ENCODE measurements at regions not wholly inside any gene's neighbourhood (a gene's known extent, or its start where the extent isn't known, plus 50 kb on each side); places are given as distances from the start of the nearest gene placed in this dataset.

DNA sequence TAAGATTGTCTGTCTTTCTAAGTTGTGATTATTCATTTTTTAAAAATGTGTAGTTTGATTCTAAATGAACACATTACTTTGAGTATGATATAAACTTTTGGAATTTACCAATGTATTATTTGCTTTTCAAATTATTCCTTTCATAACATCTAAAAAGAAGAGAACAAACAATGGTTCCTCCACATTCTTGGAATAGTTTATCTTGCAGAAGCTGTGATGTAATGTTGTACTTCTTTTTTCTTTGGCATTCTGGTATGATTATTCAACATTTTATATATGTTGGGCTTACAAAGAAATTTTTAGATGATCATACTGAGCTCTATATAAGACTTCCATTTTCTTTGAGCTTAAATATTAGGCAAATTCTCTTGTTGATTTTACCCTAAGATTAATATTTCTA lies 419.2 kb downstream of the DIPK2A start:
- DNase-seq: no peak

DNA sequence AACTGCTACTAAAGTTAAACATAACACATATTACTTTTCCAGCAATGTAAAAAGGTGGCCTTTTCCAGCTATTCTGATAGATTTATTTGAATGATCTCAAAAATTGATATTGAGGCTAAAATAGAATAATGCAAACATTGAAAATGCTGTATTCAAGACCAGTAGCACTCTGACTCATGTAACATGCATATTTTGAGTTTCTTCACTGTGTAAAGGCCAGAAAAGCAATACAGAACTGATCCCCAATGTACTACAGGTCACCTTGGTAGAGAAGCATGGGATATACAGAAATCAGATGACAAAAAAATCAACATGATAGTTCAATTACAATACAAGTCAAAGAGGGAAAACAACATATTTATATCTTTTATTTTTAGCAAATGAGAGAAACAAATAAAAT lies 419.6 kb downstream of the DIPK2A start:
- no peak for DNase-seq

DNA sequence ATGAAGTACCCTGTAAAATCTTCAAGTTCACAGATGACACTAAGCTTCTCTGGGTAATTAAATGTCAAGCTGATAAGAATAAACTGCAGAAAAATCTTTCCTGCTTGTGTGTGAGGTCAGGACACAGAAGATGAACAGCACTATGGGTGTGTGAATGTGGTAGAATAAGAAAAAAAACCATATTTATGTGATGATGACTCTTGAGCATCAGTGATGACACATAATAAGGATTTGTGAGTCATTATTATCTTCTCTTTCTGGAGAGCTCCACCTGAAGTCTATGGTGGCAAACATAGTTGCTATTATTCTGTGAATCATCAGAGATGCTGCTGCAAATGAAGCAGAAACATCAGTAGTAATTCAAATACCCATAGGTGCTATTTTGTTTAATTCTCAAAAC lies 422.4 kb downstream of the DIPK2A start:
- no peak for DNase-seq

DNA sequence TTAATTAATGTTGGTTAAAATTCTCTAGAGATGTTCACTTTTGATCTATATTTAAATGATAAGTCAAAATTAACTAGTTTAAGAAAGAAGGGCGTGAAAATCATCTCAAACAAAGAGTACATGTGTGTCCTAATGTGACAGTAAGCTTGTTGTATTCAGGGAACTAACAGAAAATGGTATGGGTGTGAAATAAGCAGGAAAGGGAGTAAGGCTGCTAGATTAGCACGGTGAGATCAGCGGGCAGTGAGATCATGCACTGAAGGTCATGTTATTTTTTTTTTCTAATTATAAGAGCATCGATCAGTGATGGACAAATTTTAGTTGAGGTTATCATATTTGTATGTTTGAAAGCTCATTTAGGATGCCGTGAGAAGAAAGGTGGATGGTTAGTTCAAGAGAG lies 430.8 kb downstream of the DIPK2A start:
- DNase-seq: no peak

DNA sequence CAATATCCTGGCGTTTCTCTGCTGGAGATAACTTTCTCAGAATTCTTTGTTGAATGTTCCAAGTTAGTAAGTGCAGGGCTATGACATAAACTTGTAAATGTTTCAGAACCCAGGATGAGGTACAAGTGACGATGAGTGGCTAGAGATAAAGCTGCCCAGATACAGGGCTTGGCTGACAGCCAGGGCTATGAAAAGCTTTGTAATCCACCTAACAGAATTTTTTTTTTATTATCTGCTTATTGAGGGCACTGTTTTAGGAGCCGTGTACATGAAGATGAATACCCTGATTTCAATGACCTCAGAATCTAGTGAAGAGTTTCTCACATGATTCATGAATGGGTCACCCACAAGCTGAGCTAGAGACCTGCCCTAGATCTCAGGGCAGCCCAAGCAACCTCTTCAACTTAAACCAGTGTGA lies 431.4 kb downstream of the DIPK2A start:
- DNase-seq: no peak

DNA sequence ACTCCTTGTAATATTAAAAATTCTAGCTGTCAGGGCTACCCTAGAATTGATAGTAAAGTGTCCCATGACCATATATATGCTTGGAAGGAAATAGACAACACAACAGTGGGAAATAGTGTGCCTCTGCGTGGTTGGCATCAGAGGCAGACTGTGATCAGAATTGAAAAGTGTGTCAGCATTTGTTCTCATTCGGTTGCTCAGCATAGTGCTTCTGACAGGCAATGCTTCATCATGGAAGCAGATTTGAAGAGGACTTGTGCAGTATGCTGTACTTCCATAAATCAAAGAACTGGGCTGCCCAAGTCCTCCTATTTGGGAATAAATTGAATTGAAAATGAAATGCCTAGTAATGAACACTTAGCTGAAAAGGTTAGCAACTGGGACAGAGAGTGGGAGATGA lies 435.7 kb downstream of the DIPK2A start:
- no peak for DNase-seq

DNA sequence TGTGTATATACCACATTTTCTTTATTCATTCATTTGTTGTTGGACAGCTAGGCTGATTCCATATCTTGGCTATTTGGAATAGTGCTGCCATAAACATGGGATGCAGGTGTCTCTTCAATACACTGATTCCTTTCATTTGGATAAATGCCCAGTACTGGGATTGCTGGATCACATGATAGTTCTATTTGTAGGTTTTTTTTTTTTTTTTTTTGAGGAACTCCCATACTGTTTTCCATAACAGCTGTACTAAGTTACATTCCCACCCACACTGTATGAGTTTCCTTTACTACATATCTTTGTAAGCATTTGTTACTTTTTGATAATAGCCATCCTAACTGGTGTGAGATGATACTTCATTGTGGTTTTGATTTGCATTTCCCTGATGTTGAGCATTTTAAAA lies 437.7 kb downstream of the DIPK2A start:
- no peak for DNase-seq

DNA sequence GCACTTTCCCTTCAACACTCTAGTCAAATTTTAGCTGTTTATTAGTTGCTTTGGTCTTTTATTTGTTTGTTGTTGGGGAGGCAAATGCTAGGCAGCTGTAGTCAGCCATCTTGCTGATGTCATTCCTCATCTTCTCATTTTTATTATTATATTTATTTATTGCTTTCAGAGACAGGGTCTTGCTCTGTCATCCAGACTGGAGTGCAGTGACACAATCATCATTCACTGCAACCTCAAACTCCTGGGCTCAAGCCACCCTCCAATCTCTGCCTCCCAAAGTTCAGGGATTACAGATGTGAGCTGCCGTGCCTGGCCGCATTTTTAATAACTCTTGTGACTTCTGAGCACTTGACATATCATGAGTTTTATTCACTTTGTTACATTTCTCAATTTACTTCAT lies 441.4 kb downstream of the DIPK2A start:
- no peak for DNase-seq

DNA sequence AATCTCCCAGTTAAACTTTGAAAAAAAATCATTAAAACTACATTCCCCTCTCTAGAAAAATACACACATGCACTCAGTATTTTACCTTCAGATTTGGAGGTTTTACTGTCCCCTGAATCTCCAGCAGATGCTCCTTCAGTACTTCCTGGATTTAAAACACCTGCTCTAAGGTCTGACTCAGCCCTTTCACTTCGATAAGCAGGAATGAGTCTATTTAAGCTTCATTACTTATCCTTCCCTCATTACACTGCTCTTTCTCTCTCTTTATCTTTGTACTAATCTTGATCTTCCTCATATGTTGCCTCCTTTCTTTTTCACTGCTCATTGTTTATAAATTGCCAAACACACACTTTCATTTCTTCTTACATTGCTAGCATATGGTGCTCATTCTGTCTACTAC lies 443.9 kb downstream of the DIPK2A start:
- DNase-seq: no peak

DNA sequence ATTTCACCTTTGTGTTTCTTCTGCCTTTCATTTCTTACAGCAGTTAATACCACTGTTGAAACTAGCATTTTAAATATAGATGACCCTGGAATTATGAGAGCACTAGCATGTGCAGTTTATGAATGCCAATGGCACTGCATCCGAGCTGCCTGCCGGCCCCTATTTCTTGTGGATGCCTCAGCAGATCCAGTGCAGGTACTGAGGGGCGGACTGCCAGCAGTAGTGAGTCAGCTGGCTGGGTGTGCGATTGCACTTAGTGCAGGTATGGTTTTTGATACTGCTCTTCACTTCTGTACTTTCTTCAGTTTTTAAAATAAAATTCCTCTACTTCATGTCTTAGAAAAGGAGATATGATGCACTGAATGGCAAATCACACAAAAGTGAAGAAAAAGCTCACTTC lies 453.0 kb downstream of the DIPK2A start:
- no peak for DNase-seq

DNA sequence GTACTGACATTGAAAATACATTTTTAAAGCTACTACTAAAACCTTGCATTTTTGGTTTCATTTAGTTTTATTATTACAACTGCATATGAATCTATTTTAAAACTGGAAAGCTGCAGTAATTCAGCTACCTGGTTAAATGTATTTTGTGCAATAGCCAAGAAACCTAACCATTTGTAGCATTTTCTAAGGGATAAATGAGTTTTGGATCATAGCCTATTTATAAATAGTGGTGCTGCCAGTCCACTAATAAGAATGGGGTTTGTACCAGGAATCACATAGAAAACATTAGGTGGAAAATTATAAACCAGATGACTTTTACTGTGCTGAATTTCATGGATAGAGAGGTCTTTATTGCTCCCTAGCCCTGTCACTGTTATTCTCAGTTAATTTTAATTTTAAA lies 454.7 kb downstream of the DIPK2A start:
- DNase-seq: no peak

DNA sequence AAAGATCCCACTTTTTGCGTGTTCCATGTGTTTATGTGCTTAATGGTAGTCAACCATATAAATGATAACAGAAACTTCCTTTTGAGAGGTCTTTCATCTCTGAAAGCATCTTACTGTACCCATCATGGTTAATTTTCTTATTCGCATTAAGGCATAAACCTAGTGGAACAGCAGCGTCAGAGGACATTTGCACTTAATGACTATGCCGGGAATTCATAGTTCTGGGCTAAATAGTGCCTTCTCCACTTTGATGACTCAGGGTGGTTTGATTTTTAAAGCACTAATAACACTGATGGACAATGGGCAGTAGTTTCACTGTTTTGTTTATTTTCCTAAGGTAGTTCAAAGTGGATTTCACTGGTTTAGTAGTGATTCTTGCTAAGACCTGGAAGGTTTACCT lies 455.3 kb downstream of the DIPK2A start:
- DNase-seq: no peak

DNA sequence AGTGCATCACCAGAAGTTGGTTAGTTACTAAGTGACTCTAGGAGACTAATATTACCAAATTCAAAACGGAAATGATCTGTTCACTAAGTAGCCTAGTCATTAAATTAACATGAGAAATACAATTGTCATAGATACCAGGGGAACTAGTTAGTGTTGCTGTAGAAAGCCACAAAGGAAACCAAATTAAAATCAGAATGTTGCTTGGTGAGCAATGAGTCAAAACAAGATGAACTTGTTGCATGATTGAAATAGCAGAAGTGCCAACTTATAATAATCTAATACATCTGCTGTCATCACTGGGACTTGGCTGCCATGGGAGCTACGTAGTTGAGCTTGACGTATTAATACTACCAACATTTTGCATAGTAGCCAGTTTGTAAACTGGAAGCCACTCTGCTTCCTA lies 458.1 kb downstream of the DIPK2A start:
- DNase-seq: no peak

DNA sequence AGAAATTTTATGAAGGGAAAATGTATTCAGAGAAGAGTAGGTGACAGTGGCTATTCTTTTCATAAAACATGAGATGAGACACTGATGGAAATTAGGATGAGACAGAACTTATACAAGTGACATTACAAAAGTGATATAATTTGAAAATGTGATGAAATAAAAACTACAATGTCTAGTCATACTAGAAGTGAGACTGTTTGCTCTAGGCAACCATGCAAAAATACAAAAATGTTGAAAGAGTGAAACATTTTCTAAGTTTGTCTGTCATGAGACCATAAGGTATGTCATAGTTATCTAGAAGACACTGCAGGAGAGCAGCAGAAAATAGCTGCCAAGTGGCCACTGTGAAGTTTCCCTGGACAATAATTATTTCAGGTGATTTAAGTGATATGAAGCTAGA lies 459.5 kb downstream of the DIPK2A start:
- DNase-seq: no peak

DNA sequence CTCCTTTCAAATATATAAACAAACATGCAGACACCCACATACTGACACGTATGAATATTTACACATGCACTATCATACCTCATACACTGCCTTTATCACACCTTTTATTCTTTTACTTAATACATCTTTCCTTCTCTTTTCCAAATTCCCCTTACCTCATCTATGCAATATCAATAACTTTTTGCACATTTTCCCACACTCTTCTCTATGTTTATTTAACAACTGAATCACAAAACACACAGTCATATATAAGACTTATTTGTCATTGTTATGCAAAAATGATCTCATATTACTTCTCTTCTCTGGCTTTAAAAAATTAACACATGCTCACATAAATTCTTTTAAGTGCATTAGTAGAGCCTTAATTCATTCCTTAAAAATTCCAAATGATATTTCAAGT lies 461.4 kb downstream of the DIPK2A start:
- no peak for DNase-seq

DNA sequence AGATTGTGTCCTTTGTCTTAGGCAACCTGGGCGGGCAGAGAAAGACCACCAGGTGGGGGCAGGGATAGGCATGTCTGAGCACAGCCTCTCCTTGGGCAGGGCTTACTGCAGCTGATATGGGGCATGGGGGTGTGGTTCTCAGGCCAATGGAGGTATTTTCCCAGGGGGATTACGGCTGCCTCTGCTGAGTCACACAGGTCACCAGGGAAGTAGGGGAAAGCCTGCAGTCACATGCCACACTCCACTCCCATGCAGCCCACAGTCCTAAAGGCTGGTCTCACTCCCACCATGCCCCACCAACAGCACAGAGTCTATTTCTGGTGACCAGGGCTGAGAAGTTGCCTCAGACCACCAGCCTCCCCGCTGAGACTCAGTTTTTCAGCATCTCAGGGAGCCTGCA lies 466.4 kb downstream of the DIPK2A start:
- peak in 1 of 2 donors; percentile 6 for DNase-seq

DNA sequence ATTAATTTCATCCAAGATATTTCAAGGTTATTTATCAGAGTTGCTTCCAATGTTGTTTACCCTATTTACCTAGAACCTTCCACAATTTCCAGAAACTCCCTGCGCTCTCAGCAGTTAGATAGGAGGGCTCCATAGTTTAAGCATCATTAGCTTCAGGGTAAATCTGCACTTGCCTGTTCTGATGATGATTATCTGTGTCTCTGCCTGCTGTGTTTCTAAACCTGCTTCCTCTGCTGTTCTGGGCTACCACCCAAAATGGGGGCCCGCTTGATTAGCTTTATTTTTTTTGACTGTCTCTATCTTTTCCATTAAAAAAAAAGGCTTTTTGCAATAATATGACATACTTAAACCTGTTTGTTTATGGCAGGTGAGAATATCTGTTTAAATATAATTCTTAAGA lies 472.4 kb downstream of the DIPK2A start:
- DNase-seq: no peak

DNA sequence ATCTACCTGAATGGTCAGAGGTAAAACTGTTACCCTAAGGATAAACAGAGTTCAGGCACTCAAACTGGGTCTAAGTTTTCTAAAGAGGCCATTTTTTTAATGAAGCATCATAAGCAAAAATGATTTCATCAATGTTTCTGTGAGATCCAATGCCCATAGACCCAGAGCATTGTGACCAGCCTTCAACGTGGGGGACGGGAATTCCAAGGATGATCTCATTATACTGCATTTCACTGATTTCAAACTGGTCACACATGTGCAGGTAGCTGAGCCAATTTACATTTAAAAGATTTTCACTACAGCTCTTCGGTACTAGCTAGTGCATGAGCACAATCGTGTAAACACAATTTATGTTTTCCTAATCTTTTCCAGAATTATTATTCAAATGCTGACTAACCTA lies 472.9 kb downstream of the DIPK2A start:
- DNase-seq: no peak

DNA sequence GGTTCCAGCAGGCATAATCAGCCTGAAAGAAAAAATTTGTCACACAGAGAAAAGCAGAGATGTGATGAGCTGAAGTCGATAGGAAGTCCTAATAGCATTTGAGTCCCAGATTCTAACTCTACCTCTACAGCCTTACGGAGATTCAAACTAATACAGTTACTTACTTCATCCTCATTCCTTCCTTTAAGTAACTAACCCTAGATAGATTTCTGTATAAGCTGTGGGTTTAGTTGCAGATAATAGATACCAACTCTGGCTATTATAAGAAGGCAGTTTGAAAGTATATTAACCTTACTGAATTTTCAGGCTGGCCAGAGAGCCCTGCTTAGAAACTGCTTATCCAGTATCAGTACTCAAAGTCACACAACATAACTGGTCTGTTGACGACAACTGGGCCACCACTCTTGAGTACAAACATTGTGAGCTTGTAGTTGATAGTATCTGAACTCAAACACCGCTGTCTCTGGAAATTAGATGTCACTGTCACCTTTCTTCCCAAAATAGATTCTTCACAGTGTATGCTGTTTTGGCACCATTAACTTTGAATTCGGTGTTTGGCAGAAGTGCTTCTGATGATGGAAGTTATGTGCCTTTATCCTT lies 484.3 kb downstream of the DIPK2A start:
- DNase-seq: no peak

DNA sequence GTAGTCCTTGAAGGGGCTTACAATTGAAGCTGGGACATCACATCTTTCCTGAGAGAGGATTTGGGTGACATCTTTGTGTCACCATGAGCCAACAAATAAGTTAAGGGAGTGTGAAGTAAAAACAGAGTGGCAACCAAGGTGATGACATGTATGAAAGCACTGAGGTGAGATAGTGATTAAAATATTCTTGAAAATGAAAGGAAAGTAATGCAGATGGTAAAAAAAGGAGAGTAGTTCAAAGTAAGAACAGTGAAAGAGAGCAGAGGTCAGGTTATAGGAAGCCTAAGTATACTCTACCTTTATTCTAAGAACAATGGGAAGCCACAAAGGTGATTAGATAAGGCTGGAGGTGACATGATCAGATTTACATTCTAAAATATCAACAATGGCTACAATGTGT lies 486.1 kb downstream of the DIPK2A start:
- DNase-seq: no peak

DNA sequence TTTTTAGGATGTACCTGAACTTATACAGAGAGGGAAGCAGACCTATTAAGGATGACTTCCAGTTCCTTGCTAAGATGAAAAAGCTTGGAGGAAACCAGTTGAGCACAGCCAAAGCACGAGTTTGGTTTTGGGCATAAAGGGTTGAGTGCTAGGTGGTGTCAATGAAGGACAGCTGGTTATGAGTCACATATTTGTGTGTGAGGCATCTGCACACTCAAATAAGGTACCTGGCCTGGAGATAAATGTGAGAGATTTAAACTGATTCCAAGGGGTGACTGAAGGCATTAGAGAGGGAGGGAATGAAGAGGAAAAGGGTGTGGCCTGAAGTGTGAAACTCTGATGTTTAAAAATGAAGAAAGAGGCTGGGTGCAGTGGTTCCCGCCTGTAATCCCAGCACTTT lies 486.7 kb downstream of the DIPK2A start:
- DNase-seq: no peak

DNA sequence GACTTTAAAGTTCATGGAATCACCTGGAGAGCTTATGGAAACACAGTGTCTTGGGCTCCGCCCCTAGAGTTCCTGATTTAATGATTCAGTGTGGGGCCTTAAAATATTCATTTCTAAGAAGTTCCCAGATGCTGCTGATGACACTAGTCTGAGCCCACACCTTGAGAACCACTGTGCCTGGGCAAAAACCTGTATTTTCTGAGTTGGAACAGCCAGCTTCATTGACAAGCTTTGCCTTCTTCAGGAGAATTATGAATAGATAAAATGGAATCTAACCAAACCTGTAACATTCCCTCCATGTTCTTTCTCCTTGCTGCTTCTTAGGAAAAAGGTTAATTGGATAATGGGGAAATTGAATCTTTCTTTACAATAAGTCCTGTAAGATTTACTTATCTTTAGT lies 490.7 kb downstream of the DIPK2A start:
- no peak for DNase-seq

DNA sequence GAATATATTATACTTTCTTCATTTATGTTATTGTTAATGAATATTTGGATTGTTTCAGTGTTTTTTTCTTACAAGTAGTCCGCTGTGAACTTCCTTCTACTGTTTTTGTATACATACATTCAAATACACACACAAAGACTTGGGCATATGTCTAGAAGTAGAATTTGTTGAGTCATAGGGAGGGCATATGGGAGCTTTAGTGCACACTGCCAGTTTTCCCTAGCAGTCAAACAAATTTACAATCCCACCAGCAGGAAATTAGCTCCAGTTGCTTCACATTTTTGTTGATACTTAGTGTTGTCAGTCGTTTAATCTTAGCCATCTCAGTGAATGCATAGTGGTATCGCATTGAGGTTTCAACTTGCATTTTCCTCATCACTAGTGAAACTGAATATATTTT lies 492.3 kb downstream of the DIPK2A start:
- no peak for DNase-seq

DNA sequence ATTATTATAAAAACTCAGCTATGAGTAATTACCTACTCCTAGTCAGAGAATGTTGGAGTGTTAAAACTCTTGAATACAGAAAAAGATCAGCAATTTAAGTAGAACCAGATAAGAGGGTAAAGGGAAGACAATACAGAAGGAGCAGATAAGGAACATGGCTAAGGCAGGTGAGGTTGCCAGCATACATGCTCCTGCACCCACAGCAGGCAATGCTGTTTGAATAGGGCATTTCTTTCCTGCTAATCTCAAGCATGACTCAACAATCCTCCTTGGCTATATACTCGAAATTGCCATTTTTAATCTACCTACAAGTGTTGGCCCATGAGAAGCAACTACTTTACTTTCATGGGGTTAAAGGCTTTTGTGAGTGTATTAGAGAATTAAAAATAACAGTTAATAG lies 494.5 kb downstream of the DIPK2A start:
- no peak for DNase-seq

DNA sequence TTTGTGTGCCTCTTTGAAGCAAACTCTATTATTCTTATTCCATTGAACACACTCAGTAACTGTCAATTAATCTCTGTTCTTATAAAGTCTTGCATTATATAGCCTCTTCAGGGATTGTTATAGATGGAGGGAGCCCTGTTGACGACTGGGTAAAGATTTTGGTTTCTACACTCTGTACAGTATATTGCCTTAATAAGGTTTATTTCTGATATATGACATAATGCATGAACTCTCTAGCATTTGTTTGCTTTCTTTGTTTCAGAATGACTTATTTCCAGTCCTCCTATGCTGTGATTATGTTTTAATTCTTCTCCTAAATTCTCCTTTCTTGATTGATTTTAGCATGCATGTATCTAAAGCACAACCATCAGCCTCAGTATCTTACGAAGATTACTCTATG lies 494.9 kb downstream of the DIPK2A start:
- DNase-seq: no peak

DNA sequence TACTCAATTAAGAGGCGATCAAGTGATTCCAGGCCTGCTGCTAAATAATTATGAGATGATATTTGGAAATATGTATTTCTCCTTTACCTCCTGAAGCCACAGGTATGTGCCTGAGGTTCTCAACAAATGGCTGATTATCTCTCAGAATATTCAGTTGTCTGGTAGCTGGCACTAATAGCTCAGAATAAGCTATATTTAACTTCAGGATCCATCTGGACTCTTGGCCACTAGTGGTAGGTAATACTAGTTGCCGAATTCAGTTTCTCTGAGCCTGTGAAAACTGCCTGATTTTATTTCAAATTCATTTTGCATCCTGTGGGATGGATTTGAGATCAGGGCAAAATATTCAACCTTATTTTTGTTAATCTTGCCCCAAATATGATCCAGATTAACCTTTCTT lies 499.0 kb downstream of the DIPK2A start:
- DNase-seq: no peak
